ENCODE measurements at regions not wholly inside any gene's neighbourhood (a gene's known extent, or its start where the extent isn't known, plus 50 kb on each side); places are given as distances from the start of the nearest gene placed in this dataset.

DNA sequence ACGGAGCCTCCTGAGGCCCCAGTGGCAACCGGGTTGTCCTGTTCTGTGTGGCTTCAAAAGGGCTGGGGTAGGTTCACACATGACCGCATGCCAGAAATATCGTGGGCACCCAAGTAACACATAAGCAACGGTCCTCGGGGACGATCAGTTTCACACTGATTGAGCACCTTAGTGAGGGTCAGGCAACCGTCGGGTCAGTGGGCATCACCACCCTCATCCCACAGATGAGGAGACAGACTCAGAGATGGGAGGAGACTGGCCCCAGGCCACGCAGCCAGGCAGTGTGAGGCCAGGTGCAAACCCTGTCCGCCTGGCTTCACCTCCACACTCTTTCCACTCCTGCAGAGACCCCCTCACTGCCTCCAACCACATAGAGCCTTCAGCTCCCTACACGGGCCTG, 309.8 kb downstream of the MATN1 start:
- TF ChIP-seq, protein P1, sequence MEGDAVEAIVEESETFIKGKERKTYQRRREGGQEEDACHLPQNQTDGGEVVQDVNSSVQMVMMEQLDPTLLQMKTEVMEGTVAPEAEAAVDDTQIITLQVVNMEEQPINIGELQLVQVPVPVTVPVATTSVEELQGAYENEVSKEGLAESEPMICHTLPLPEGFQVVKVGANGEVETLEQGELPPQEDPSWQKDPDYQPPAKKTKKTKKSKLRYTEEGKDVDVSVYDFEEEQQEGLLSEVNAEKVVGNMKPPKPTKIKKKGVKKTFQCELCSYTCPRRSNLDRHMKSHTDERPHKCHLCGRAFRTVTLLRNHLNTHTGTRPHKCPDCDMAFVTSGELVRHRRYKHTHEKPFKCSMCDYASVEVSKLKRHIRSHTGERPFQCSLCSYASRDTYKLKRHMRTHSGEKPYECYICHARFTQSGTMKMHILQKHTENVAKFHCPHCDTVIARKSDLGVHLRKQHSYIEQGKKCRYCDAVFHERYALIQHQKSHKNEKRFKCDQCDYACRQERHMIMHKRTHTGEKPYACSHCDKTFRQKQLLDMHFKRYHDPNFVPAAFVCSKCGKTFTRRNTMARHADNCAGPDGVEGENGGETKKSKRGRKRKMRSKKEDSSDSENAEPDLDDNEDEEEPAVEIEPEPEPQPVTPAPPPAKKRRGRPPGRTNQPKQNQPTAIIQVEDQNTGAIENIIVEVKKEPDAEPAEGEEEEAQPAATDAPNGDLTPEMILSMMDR (conservative IDR thresholded peaks at IDR 0.05; ENCODE audit: low read depth, low read length), result no peak
- DNase-seq (ENCODE audit: low read depth), result no peak
- no peak overlapping the region for H3K4me3 ChIP-seq (ENCODE audit: low read depth, low read length)

DNA sequence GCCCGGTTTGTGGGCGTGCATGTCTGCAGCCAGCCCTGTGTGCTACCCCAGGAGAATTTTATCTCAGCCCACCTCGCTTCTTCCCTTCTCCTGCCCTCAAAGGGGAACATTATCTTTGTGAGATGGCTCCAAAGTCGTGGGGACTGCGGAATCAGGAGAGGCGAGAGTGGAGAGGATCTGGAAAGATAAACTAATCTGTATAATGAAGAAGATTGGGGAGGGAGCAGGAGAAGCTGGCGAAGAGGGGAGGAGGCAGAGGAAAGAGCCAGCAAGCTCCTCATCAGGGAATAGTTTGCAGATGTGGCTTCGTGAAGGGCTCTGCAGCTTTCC, 310.3 kb downstream of the MATN1 start:
- H3K4me3 ChIP-seq (ENCODE audit: low read depth, low read length), result no peak overlapping the region
- TF ChIP-seq, protein P1 (conservative IDR thresholded peaks at IDR 0.05; ENCODE audit: low read depth, low read length), result no peak
- DNase-seq (ENCODE audit: low read depth), result no peak

GRCh38 chr1:30412241-30413110, 310.9 kb downstream of the MATN1 start:
- no peak for DNase-seq (ENCODE audit: low read depth)
- TF ChIP-seq, protein P1 (conservative IDR thresholded peaks at IDR 0.05; ENCODE audit: low read depth, low read length), result no peak
- no peak overlapping the region for H3K4me3 ChIP-seq (ENCODE audit: low read depth, low read length)

DNA sequence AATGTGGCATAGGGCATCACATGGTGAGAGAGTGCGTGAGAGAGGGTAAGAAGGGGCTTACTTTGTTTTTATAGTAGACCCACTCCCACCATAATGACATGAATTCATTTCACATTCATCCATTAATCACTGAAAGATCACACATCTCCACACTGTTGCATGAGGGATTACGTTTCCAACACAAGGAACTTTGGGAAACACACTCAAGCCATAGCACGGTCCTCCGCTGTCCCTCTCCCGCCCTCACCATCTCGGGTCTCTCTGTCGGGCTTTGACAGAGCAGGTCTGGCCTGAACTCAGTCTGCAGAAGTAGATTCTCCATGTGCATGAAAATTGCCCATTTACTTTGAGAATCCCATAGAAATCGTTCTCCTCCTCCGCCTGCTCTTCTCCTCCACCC, 312.2 kb downstream of the MATN1 start:
- no peak overlapping the region for H3K4me3 ChIP-seq (ENCODE audit: low read depth, low read length)
- no peak for DNase-seq (ENCODE audit: low read depth)
- TF ChIP-seq, protein P1 (conservative IDR thresholded peaks at IDR 0.05; ENCODE audit: low read depth, low read length), result no peak

- no peak overlapping the region for H3K4me3 ChIP-seq (ENCODE audit: low read depth, low read length)
- TF ChIP-seq, protein P1 (conservative IDR thresholded peaks at IDR 0.05; ENCODE audit: low read depth, low read length), result no peak
- no peak for DNase-seq (ENCODE audit: low read depth)
Measured at GRCh38 chr1:30410153-30410851, 313.1 kb downstream of the MATN1 start.

DNA sequence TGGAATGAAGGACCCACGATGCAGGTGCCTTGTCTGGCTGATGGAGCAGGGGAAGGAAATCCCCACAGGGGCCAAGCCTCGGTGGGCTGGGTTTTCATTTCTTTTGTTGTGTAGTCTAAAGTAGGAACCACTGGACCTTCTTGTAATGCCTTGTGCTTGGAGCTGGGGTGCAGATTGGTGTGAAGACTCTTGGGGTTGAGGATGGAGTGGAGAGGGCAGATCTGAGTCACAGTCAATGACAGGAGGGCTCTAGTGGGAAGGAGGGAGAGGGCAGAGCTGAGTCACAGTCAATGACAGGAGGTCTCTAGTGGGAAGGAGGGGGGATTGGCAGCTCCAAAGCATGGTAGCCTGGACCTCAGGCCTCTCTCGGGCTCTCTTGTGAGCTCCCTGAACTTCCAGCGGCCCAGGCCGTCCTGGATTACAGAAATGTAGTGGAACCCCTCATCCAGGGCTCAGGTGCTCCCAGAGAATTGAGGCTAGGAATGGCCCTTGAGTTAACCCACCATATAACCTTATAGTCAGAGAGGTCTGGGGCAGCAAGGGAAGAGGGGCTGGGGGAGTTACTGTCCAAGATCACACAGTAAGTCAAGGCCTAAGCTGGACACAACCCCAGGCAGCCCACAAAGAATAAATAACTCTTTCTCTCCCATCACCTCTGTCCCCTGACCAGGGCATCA, 313.8 kb downstream of the MATN1 start:
- no peak overlapping the region for H3K4me3 ChIP-seq (ENCODE audit: low read depth, low read length)
- TF ChIP-seq, protein P1 (conservative IDR thresholded peaks at IDR 0.05; ENCODE audit: low read depth, low read length), result no peak
- DNase-seq (ENCODE audit: low read depth), result no peak

All from choroid plexus epithelial cell (primary cell).